ENCODE measurements at regions not wholly inside any gene's neighbourhood (a gene's known extent, or its start where the extent isn't known, plus 50 kb on each side); places are given as distances from the start of the nearest gene placed in this dataset.
"Not testable (repeated sequence)": the region's sequence is repeated elsewhere in the genome, so short reads cannot be mapped to it uniquely, and the experiment has no call there.

GRCh38 chr2:10198482-10198881 is 75.9 kb downstream of the RRM2 start:
- not testable (repeated sequence) for H3K9me2 ChIP-seq (ENCODE audit: insufficient read depth); H3K27me3 ChIP-seq (ENCODE audit: insufficient read depth); H3K79me2 ChIP-seq (replicated peaks; ENCODE audit: insufficient read depth); H3K27me3 Mint-ChIP-seq (ENCODE audit: insufficient read depth, low read depth, poor library complexity); H3K4me3 ChIP-seq; DNase-seq (ENCODE audit: low spot score); H3K4me1 ChIP-seq (ENCODE audit: insufficient read depth); H4K20me1 ChIP-seq (replicated peaks; ENCODE audit: insufficient read depth); H3F3A ChIP-seq (replicated peaks; ENCODE audit: low read depth); ATAC-seq; H3K27ac Mint-ChIP-seq; H3K27ac ChIP-seq (ENCODE audit: low read depth); H3K4me3 Mint-ChIP-seq; H3K36me3 ChIP-seq (ENCODE audit: insufficient read depth); H2AFZ ChIP-seq; H3K4me2 ChIP-seq; H3K4me1 Mint-ChIP-seq
- peaks cover 20% of the 10 kb centered on the region for H3K9me3 Mint-ChIP-seq
- H3K36me3 Mint-ChIP-seq (ENCODE audit: low read depth), result peaks cover 16% of the 10 kb centered on the region

- no peaks in the 10 kb centered on the region for H3K27me3 ChIP-seq (ENCODE audit: insufficient read depth)
- H3K4me2 ChIP-seq, result no peak overlapping the region
- no peaks in the 10 kb centered on the region for H3K79me2 ChIP-seq (replicated peaks; ENCODE audit: insufficient read depth)
- H3K36me3 ChIP-seq (ENCODE audit: insufficient read depth), result no peaks in the 10 kb centered on the region
- no peaks in the 10 kb centered on the region for H4K20me1 ChIP-seq (replicated peaks; ENCODE audit: insufficient read depth)
- H3K4me3 Mint-ChIP-seq, result no peak overlapping the region
- H3K4me1 Mint-ChIP-seq, result no peaks in the 10 kb centered on the region
- peaks cover 20% of the 10 kb centered on the region for H3K9me3 Mint-ChIP-seq
- no peaks in the 10 kb centered on the region for H3F3A ChIP-seq (replicated peaks; ENCODE audit: low read depth)
- H3K4me3 ChIP-seq, result no peak overlapping the region
- no peak for DNase-seq (ENCODE audit: low spot score)
- H3K27ac Mint-ChIP-seq, result no peak overlapping the region
- H2AFZ ChIP-seq, result no peak overlapping the region
- ATAC-seq, result no peak
- H3K4me1 ChIP-seq (ENCODE audit: insufficient read depth), result no peaks in the 10 kb centered on the region
- H3K27ac ChIP-seq (ENCODE audit: low read depth), result no peak overlapping the region
- no peaks in the 10 kb centered on the region for H3K27me3 Mint-ChIP-seq (ENCODE audit: insufficient read depth, low read depth, poor library complexity)
- H3K36me3 Mint-ChIP-seq (ENCODE audit: low read depth), result peaks cover 21% of the 10 kb centered on the region
- H3K9me2 ChIP-seq (ENCODE audit: insufficient read depth), result no peaks in the 10 kb centered on the region
- TF ChIP-seq CREB1 (CRISPR knock-in tag; IDR thresholded peaks at IDR 0.05; ENCODE audit: low read depth), result no peak
- TF ChIP-seq, protein P1, sequence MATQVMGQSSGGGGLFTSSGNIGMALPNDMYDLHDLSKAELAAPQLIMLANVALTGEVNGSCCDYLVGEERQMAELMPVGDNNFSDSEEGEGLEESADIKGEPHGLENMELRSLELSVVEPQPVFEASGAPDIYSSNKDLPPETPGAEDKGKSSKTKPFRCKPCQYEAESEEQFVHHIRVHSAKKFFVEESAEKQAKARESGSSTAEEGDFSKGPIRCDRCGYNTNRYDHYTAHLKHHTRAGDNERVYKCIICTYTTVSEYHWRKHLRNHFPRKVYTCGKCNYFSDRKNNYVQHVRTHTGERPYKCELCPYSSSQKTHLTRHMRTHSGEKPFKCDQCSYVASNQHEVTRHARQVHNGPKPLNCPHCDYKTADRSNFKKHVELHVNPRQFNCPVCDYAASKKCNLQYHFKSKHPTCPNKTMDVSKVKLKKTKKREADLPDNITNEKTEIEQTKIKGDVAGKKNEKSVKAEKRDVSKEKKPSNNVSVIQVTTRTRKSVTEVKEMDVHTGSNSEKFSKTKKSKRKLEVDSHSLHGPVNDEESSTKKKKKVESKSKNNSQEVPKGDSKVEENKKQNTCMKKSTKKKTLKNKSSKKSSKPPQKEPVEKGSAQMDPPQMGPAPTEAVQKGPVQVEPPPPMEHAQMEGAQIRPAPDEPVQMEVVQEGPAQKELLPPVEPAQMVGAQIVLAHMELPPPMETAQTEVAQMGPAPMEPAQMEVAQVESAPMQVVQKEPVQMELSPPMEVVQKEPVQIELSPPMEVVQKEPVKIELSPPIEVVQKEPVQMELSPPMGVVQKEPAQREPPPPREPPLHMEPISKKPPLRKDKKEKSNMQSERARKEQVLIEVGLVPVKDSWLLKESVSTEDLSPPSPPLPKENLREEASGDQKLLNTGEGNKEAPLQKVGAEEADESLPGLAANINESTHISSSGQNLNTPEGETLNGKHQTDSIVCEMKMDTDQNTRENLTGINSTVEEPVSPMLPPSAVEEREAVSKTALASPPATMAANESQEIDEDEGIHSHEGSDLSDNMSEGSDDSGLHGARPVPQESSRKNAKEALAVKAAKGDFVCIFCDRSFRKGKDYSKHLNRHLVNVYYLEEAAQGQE (IDR thresholded peaks at IDR 0.05; ENCODE audit: unreplicated experiment), result no peak
- no peak for TF ChIP-seq EZH2phosphoT487 (IDR thresholded peaks at IDR 0.05; ENCODE audit: unreplicated experiment)
- TF ChIP-seq, protein P2, sequence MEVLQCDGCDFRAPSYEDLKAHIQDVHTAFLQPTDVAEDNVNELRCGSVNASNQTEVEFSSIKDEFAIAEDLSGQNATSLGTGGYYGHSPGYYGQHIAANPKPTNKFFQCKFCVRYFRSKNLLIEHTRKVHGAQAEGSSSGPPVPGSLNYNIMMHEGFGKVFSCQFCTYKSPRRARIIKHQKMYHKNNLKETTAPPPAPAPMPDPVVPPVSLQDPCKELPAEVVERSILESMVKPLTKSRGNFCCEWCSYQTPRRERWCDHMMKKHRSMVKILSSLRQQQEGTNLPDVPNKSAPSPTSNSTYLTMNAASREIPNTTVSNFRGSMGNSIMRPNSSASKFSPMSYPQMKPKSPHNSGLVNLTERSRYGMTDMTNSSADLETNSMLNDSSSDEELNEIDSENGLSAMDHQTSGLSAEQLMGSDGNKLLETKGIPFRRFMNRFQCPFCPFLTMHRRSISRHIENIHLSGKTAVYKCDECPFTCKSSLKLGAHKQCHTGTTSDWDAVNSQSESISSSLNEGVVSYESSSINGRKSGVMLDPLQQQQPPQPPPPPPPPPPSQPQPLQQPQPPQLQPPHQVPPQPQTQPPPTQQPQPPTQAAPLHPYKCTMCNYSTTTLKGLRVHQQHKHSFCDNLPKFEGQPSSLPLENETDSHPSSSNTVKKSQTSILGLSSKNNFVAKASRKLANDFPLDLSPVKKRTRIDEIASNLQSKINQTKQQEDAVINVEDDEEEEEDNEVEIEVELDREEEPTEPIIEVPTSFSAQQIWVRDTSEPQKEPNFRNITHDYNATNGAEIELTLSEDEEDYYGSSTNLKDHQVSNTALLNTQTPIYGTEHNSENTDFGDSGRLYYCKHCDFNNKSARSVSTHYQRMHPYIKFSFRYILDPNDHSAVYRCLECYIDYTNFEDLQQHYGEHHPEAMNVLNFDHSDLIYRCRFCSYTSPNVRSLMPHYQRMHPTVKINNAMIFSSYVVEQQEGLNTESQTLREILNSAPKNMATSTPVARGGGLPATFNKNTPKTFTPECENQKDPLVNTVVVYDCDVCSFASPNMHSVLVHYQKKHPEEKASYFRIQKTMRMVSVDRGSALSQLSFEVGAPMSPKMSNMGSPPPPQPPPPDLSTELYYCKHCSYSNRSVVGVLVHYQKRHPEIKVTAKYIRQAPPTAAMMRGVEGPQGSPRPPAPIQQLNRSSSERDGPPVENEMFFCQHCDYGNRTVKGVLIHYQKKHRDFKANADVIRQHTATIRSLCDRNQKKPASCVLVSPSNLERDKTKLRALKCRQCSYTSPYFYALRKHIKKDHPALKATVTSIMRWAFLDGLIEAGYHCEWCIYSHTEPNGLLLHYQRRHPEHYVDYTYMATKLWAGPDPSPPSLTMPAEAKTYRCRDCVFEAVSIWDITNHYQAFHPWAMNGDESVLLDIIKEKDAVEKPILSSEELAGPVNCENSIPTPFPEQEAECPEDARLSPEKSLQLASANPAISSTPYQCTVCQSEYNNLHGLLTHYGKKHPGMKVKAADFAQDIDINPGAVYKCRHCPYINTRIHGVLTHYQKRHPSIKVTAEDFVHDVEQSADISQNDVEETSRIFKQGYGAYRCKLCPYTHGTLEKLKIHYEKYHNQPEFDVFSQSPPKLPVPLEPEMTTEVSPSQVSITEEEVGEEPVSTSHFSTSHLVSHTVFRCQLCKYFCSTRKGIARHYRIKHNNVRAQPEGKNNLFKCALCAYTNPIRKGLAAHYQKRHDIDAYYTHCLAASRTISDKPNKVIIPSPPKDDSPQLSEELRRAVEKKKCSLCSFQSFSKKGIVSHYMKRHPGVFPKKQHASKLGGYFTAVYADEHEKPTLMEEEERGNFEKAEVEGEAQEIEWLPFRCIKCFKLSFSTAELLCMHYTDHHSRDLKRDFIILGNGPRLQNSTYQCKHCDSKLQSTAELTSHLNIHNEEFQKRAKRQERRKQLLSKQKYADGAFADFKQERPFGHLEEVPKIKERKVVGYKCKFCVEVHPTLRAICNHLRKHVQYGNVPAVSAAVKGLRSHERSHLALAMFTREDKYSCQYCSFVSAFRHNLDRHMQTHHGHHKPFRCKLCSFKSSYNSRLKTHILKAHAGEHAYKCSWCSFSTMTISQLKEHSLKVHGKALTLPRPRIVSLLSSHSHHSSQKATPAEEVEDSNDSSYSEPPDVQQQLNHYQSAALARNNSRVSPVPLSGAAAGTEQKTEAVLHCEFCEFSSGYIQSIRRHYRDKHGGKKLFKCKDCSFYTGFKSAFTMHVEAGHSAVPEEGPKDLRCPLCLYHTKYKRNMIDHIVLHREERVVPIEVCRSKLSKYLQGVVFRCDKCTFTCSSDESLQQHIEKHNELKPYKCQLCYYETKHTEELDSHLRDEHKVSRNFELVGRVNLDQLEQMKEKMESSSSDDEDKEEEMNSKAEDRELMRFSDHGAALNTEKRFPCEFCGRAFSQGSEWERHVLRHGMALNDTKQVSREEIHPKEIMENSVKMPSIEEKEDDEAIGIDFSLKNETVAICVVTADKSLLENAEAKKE (CRISPR knock-in tag; IDR thresholded peaks at IDR 0.05), result no peak
- TF ChIP-seq JUNB (IDR thresholded peaks at IDR 0.05; ENCODE audit: unreplicated experiment), result no peak
- TF ChIP-seq CTCF (conservative IDR thresholded peaks at IDR 0.05; ENCODE audit: low read depth in 2 of 2), result no peak
These were observed 78.7 kb downstream of the RRM2 start for GRCh38 chr2:10201201-10201600.
